ENCODE measurements at regions not wholly inside any gene's neighbourhood (a gene's known extent, or its start where the extent isn't known, plus 50 kb on each side); places are given as distances from the start of the nearest gene placed in this dataset.

DNA sequence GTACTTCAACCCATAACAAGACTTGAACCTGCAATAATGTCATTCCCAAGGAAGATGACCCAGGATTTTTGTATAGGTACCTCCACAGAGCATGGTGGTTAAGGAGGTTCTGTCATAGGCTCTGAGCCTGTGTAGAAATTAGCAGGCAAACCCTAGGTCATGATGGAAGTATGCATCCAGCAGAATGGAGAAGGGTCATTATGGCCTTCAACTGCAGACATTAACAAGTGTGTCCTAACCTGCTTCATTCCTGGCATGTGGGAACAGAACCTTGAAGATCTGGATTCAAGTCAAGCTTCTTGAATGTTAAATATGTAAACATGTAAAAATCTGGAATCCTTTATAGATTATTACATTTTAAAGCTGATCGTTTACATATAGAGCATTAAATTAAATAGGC is 116.2 kb upstream of the SLC38A4 start:
- TF ChIP-seq, protein P1, sequence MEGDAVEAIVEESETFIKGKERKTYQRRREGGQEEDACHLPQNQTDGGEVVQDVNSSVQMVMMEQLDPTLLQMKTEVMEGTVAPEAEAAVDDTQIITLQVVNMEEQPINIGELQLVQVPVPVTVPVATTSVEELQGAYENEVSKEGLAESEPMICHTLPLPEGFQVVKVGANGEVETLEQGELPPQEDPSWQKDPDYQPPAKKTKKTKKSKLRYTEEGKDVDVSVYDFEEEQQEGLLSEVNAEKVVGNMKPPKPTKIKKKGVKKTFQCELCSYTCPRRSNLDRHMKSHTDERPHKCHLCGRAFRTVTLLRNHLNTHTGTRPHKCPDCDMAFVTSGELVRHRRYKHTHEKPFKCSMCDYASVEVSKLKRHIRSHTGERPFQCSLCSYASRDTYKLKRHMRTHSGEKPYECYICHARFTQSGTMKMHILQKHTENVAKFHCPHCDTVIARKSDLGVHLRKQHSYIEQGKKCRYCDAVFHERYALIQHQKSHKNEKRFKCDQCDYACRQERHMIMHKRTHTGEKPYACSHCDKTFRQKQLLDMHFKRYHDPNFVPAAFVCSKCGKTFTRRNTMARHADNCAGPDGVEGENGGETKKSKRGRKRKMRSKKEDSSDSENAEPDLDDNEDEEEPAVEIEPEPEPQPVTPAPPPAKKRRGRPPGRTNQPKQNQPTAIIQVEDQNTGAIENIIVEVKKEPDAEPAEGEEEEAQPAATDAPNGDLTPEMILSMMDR (IDR thresholded peaks at IDR 0.05): no peak
- no peak for TF ChIP-seq POLR2A (IDR thresholded peaks at IDR 0.05)
